WTC11 (cell line): ENCODE measurements at regions not wholly inside any gene's neighbourhood (a gene's known extent, or its start where the extent isn't known, plus 50 kb on each side); places are given as distances from the start of the nearest gene placed in this dataset.

ENCODE experiments used
- ATAC-seq: fragments of 200-7000 bp; cut with Tn5 transposase; 2 replicates; pipeline ENCODE4 v1.10.0; 2021; ENCODE audit warnings: mild to moderate bottlenecking, moderate library complexity
- CTCF ChIA-PET: fragments of 300-600 bp; sonication (Branson Sonifier 250); formaldehyde crosslinking; loops from one replicate; lab custom pipeline; 2021; ENCODE audit warnings: antibody characterized with exemption; lab: Charles Lee
- POLR2A ChIA-PET: fragments of 350-600 bp; sonication (Branson Sonifier 250); formaldehyde crosslinking; loops from one replicate; lab custom pipeline; 2021; ENCODE audit warnings: antibody characterized with exemption; lab: Charles Lee
- DNase-seq: peaks from one replicate; pipeline ENCODE4 v3.0.0; 2021; ENCODE audit warnings: low spot score
- H3K27ac Mint-ChIP-seq: 2 replicates; pipeline ENCODE4 v1.8.0; 2021; ENCODE audit warnings: mixed read lengths
- H3K27me3 Mint-ChIP-seq: 2 replicates; pipeline ENCODE4 v1.8.0; 2021; ENCODE audit warnings: low read depth, mild to moderate bottlenecking, moderate library complexity, mixed read lengths
- H3K36me3 Mint-ChIP-seq: 2 replicates; pipeline ENCODE4 v1.8.0; 2021; ENCODE audit warnings: mixed read lengths
- H3K4me1 Mint-ChIP-seq: 2 replicates; pipeline ENCODE4 v1.8.0; 2022; ENCODE audit warnings: mixed read lengths
- H3K4me3 Mint-ChIP-seq: 2 replicates; pipeline ENCODE4 v1.8.0; 2021; ENCODE audit warnings: mild to moderate bottlenecking, moderate library complexity, mixed read lengths
- H3K9me3 Mint-ChIP-seq: 2 replicates; pipeline ENCODE4 v1.8.0; 2021; ENCODE audit warnings: mixed read lengths
- AR ChIP-seq: fragments of 250-450 bp; sonication (Bioruptor Pico); IDR thresholded peaks from 2 replicates; pipeline ENCODE4 v1.9.0; 2021; ENCODE audit warnings: mild to moderate bottlenecking
- ATF3 ChIP-seq: sonication (generic); formaldehyde crosslinking; conservative IDR thresholded peaks from 2 replicates; pipeline ENCODE4 v1.8.1; 2022; ENCODE audit warnings: mild to moderate bottlenecking, missing genetic modification reagents
- CDX4 ChIP-seq: fragments of 250-450 bp; sonication (Bioruptor Pico); IDR thresholded peaks from 2 replicates; pipeline ENCODE4 v1.9.0; 2021; ENCODE audit warnings: moderate library complexity, mild to moderate bottlenecking, inconsistent platforms, borderline replicate concordance
- CTCF ChIP-seq: fragments of 200-600 bp; IDR thresholded peaks from 2 replicates; pipeline ENCODE4 v1.8.0; 2022; ENCODE audit warnings: antibody characterized with exemption
- E2F4 ChIP-seq: sonication (generic); formaldehyde crosslinking; IDR thresholded peaks from 2 replicates; pipeline ENCODE4 v1.8.1; 2022; ENCODE audit warnings: low read depth, mild to moderate bottlenecking, moderate library complexity, missing genetic modification reagents, borderline replicate concordance
- HMGA2 ChIP-seq: fragments of 250-450 bp; sonication (Bioruptor Pico); IDR thresholded peaks from 2 replicates; pipeline ENCODE4 v1.4.0; 2021; ENCODE audit warnings: mild to moderate bottlenecking, moderate library complexity
- IRF2 ChIP-seq: sonication (generic); formaldehyde crosslinking; IDR thresholded peaks from 2 replicates; pipeline ENCODE4 v1.8.0; 2022; ENCODE audit warnings: low read depth, missing genetic modification reagents, borderline replicate concordance
- JUN ChIP-seq: sonication (generic); formaldehyde crosslinking; IDR thresholded peaks from 2 replicates; pipeline ENCODE4 v1.8.0; 2023; ENCODE audit warnings: mild to moderate bottlenecking, missing genetic modification reagents
- MAX ChIP-seq: sonication (generic); formaldehyde crosslinking; IDR thresholded peaks from 2 replicates; pipeline ENCODE4 v1.8.0; 2022; ENCODE audit warnings: mild to moderate bottlenecking, missing genetic modification reagents
- NFATC4 ChIP-seq: fragments of 250-450 bp; sonication (Bioruptor Pico); IDR thresholded peaks from 2 replicates; pipeline ENCODE4 v1.9.0; 2021; ENCODE audit warnings: mild to moderate bottlenecking
- NFE2L1 ChIP-seq: sonication (generic); formaldehyde crosslinking; IDR thresholded peaks from 2 replicates; pipeline ENCODE4 v1.8.1; 2023; ENCODE audit warnings: missing genetic modification reagents
- NR1H2 ChIP-seq: sonication (generic); formaldehyde crosslinking; IDR thresholded peaks from 2 replicates; pipeline ENCODE4 v1.9.0; 2021; ENCODE audit warnings: mild to moderate bottlenecking, moderate library complexity, missing genetic modification reagents
- RORB ChIP-seq: fragments of 250-450 bp; sonication (Bioruptor Pico); IDR thresholded peaks from 2 replicates; pipeline ENCODE4 v1.9.0; 2021; ENCODE audit warnings: mild to moderate bottlenecking
- USF1 ChIP-seq: sonication (generic); formaldehyde crosslinking; IDR thresholded peaks from 2 replicates; pipeline ENCODE4 v1.8.0; 2022; ENCODE audit warnings: mild to moderate bottlenecking, missing genetic modification reagents
- ZBTB43 ChIP-seq: sonication (generic); formaldehyde crosslinking; IDR thresholded peaks from 2 replicates; pipeline ENCODE4 v1.8.1; 2023; ENCODE audit warnings: mild to moderate bottlenecking, missing genetic modification reagents

GRCh38 chr10:131431978-131432690 is 120.6 kb upstream of the TCERG1L start:
- Mint-ChIP-seq H3K4me3 (no peak overlapping the region), H3K9me3 (peaks cover 64% of the 10 kb centered on the region), H3K36me3 (peaks cover 70% of the 10 kb centered on the region), H3K4me1 (no peaks in the 10 kb centered on the region), H3K27ac (no peak overlapping the region), H3K27me3 (peaks cover 6% of the 10 kb centered on the region)
- TF ChIP-seq ZBTB43 (CRISPR knock-in tag) (no peak), NFATC4 (CRISPR knock-in tag) (no peak), HMGA2 (CRISPR knock-in tag) (no peak), NR1H2 (no peak), CDX4 (CRISPR knock-in tag) (no peak), CTCF (no peak), NFE2L1 (CRISPR knock-in tag) (no peak), RORB (CRISPR knock-in tag) (no peak), MAX (CRISPR knock-in tag) (no peak), AR (CRISPR knock-in tag) (no peak), E2F4 (CRISPR knock-in tag) (no peak), IRF2 (CRISPR knock-in tag) (no peak)
- POLR2A ChIA-PET: no interaction called here
- DNase-seq: no peak
- ATAC-seq: no peak
- CTCF ChIA-PET: no interaction called here

- no peak for ATAC-seq
- TF ChIP-seq USF1 (CRISPR knock-in tag) (no peak), JUN (CRISPR knock-in tag) (no peak), ATF3 (CRISPR knock-in tag) (no peak)
- ChIA-PET CTCF (interaction anchor here (1.4 kb wide), 1 partner anchor 21 kb away, joined by 4 read pairs; no protein-coding TSS in a partner anchor), POLR2A (no interaction called here)
- no peaks in the 10 kb centered on the region for H3K4me1 Mint-ChIP-seq
- peaks cover 54% of the 10 kb centered on the region for H3K9me3 Mint-ChIP-seq
- H3K36me3 Mint-ChIP-seq: peaks cover 66% of the 10 kb centered on the region
- peaks cover 6% of the 10 kb centered on the region for H3K27me3 Mint-ChIP-seq
- no peak overlapping the region for H3K4me3 Mint-ChIP-seq
- no peak for DNase-seq
- no peak overlapping the region for H3K27ac Mint-ChIP-seq
Measured at GRCh38 chr10:131433568-131433967, 122.0 kb upstream of the TCERG1L start.
